ENCODE measurements at regions not wholly inside any gene's neighbourhood (a gene's known extent, or its start where the extent isn't known, plus 50 kb on each side); places are given as distances from the start of the nearest gene placed in this dataset.
"Not testable (repeated sequence)": the region's sequence is repeated elsewhere in the genome, so short reads cannot be mapped to it uniquely, and the experiment has no call there.

DNA sequence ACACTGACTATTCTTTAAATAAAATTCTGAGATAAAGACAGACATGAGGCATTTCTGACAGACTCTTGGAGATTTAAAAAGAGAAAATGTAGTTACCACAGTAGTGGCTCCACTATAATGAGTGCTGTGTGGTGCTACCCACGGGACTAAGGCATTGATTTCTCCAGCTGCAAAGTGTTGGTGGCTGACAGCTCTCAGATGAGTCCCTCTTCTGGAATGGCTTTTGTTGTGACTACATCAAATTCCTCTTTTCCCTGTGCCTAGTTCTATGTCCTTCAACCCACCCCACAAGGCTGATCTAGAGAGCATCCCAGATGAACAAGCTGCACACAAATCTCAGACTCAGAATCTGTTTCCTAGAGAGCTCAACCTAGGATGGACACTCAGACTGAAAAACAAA, 884.8 kb upstream of the ZEB2 start:
- DNase-seq: no peak

DNA sequence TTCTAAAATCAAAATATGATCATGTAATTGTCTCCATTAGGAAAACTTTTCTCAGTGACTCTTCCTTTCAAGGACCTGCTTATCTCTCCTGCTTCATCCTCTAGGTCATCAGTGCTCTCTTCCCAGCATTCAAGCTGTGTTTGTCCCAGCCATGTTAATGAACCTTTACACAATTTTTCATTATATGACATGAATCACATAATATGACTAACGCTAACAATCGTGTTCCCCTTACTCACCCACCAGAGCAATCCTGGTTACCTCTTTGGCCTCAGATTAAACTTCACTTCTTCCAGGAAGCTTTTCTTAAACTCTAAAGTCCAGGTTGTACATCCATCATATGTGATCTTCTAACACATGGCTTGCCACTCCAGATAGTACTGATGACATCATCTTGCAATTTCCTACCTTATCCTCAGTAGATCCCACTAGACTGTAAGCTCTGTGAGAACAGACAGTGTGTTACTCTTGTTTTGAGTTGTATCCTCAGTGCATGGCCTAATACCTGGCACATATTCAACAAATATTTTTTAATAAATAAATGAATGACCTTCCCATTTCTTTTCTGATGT, 882.9 kb upstream of the ZEB2 start:
- no peak for DNase-seq

DNA sequence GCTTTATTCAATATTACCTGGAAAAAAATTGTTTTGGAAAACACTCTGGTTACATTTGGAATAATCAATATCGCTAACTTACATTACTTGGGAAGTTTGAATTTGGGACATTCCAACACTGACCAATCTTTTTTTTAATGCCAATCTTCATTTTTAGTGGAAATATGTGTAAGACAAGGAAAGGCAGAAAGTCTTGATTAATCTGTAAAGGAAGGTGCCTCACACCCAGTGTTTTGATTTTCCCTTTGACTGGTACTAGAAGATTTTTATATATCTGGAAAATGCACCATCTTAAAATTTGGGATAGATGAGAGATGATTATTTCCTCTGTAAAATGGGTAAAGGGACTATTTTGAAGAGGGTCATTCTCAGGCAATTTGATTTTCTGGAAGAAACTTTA, 879.2 kb upstream of the ZEB2 start:
- no peak for DNase-seq

DNA sequence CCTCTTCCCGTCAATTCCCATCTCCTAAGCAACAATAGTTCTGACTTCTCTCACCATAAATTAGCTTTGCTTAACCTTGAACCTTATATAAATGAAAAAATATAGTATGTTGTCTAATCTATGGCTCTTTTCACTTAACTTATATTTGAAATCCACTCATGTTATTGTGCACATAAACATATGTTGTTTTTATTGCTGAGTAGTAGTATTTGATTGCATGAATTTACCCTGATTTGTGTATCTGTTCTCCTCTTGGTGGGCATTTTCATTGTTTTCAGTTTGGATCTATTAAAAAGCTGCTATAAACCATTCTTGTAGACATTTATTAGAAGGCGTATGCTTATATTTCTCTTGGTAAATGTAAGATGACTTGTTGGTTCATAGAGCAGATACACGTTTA, 874.3 kb upstream of the ZEB2 start:
- DNase-seq: no peak

DNA sequence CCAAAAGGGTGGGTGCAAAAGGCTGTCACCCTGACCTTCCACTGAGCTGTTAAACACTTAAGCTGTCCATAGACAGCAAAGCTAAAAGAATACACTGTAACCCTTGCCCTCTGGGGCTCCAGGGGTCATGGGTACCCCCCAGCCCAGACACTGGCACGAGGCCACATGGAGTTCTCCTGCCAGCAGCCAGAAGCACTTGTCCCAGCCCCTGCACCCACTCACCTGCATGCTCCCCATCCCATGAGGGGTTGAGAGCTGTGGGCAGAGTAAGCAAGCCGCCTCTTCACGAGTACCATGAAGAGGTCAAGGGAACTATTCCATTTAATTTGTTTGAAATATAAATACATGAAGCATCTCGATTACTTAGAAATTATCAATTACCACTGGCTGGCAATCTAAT, 867.1 kb upstream of the ZEB2 start:
- DNase-seq: no peak

DNA sequence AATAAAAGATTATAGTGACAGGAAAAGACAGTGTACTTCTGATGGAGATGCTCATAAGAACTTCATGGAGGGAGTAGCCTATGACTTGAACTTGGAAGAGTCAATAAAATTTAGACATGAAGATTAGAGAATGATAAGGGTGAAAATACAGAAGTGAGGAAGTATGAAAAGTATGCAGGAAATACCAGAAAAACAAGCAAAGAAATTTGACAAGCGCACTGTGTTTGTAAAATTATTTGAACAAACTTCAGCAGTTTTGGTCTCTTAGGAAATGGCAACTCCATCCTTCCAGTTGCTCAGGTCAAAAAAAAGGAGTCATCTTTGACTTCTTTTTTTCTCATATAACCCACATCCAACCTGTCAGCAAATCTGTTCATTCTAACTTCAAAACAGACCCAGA, 864.0 kb upstream of the ZEB2 start:
- DNase-seq: no peak

DNA sequence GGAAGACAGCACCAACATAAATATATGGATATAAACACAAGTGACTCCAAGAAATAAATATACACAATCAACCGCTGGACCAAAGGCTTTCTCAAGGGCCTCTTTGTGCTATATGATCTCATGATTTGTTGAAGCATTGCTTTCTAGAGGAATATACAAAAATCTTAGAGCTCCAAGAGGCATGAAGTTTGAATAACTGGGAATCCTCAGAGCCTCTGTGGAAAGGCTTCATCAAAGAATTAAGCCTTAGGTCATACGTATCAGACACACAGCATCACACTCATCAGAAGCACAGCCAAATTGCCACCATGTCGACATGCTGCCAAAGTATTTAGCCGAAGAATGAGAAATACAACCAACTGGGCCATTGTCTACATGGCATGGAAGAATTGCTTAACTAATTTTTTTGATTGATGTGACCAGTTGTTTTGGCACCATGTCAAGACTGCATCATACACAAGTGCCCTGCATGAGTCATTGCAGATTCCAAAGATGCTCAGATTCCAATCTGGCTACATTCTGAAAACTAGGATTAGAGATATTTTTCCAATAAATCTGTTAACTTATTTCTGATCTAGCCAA, 860.6 kb upstream of the ZEB2 start:
- DNase-seq: no peak

DNA sequence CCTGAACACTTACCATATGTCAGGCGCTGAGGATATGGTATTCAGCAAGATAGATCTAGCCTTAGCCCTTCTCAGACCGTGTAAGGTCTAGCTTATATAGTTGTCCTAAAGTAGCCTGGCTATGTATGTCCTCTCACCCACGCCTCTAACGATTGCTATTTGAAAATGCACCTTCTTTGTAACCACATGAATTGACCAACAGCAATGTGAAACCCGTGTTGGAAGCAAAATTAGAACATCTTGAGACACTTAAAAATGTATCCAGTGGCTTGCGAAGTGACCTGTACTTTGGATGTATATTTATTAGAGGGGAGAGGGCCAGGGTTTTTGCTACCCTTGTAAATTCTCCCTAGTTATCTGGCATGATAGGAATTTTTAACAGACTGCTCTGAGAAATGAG, 860.0 kb upstream of the ZEB2 start:
- no peak for DNase-seq

DNA sequence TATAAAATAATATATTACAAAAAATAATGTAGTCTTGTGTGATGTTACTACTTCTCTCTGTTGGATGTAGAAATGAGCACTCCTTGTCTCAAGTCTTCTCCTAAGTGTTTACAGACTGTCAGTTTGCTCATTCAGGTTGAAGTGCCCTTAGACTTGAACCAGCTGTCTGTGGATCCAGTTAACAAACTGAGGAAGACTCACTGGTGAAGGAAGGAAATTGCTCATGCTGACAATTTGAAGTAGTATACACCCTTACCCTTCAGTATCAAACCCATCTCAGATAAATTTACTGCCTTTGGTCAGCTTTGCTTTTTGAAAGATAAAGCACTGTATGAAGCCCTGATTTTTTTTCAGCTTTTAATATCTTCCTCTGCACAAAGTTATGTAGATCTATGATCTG, 854.2 kb upstream of the ZEB2 start:
- DNase-seq: no peak

DNA sequence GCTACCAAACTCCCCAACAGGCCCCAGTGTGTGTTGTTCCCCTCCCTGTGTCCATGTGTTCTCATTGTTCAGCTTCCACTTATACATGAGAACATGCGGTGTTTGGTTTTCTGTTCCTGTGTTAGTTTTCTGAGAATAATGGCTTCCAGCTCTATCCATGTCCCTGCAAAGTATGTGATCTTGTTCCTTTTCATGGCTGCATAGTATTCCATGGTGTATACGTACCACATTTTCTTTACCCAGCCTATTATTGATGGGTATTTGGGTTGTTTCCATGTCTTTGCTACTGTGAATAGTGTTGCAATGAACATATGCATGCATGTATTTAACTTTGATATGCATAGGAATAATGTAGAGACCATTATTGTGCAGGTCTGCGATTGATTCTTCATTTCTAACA, 847.4 kb upstream of the ZEB2 start:
- DNase-seq: not testable (repeated sequence)

DNA sequence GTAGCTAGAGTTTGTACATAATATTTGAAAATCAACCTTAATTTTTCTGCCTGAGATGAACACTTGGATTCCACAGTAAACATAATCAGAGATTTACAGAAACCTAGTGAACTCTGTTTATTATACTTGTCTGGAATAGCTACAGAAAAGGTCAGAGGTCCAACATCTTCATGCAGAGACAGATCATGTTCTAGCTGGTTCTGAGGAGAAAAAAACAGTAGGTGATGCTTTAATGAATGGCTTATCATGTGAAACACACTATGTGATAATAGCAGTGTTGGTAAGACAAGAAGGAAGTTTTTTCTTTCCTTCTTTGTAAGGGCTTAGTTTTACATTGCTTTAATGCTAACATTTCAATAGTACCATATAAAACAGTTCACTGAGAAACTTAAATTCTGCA, 846.4 kb upstream of the ZEB2 start:
- DNase-seq: no peak

DNA sequence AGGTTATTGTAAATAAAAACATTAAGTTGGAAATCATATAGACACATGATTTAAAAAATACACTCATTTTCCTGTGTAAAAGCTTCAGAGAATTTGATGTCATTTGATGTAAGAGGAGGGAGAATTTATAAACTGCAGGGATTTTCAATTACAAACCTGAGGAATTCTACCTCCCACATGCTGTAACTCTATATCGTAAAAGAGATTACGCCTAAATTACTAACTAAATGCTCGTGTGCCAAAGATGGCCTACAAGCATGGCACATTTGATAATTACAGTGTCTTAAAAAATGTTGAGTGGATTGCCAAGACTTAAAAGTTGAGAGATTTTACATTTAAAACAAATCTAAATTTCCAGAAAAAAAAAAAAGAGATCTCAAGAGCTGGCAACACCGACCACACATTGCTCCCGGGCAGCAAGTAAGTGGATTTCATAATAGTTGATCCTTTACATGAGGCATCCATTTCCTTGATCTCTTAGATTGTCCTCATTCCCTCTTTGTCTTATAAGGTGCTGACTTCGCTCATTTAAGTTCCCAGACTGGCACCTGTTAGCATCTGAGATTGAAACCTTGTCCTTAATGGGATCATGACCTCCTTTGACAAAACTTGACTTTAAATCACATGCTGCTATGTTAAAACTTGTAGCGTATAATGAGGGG, 840.3 kb upstream of the ZEB2 start:
- no peak for DNase-seq

DNA sequence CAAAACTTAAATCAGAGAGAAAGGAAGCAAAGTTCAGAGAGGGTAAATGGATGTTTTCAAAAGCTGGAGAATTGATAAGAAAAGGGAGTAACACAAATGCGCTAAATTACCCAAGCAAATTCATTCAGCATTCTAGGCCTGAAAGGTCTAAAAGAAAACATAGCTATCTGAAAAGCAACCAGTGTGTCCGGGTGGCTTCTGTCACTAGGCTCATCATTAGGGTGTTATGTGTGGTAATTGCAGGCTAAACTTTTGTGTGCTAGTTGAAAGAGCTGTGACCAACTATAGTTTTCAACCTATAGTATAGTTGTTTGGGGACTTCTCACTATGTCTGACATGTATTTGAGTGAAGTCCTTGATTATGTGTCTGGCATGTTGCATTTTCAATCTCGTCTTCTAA, 839.6 kb upstream of the ZEB2 start:
- no peak for DNase-seq

DNA sequence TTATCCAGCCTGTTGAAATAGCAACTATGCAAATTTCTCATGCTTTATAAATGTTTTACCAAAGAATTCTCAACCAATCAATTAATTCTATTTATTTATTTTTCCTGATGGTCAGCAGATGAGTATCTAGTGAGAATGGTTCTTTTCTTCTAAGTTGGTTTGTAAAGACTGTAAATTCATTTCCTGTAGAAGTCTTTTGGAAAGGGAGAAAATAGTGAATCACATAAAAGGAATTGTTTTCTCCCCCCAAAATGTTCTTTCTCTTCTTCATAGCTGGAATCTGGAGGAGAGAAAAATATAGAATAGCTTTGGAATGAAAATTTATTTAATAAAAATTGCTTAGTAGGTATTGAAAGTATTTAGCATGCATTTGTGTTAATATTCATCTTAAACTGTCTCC, 836.1 kb upstream of the ZEB2 start:
- DNase-seq: no peak

DNA sequence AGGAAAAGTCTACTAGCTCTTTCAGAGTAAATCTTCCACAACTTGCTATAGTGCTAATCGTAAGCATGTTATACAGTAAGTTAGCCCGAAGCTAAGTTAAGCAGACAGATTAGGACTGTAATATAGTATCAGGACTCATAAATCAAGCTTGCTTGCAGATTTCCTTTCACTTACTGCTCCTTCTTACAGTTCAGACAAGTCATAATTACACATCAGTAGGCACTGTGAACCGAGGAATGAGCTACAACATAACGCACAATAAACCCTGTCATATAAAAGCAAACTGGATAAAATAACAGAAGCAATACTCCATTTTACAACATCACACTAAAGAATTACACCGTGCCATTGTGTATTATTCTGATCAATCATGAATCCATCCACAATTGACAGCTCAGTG, 832.6 kb upstream of the ZEB2 start:
- no peak for DNase-seq

DNA sequence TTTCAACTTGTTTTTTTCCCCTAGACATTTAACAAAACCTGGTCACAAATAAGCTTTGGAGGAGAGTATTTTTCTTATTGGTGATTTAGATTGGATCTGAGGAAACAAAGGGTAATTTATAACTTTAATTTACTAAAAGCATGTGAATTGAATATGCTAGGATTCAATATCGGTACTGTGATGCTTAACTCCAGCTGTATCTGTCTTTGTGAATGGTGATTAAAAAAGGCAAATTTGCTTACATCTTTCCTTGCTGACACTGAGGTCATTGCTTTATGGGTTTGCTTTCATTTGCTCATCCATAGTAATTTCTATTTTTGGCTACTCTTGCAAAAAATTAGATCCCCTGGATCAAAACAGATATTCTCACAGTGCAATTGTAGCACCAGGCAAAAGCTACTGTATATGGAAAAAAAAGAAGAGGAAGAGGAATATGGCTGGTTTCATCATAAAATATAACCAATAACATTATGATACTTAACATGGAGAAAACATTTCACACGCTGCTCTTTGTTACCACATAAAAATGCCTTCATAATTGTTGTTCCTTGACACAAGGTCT, 832.0 kb upstream of the ZEB2 start:
- no peak for DNase-seq

DNA sequence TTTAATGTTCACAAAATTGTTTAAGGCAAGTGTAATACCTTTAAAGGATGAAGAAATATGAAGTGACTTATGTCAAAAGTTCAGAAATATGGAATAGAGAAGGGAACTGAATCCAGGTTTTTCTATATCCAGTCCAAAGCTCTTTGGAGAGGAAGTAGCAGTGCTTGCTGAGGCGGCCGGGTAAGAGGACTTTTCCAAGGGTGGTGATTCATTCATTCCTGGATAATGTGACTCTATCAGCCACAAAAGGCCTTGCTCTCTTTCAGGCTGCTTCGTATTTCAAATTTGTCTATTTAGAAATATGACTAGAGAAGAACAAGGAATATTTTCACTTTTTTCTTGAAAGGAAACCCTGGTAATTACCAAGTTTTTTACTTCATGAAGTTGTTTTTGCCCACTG, 830.1 kb upstream of the ZEB2 start:
- no peak for DNase-seq

DNA sequence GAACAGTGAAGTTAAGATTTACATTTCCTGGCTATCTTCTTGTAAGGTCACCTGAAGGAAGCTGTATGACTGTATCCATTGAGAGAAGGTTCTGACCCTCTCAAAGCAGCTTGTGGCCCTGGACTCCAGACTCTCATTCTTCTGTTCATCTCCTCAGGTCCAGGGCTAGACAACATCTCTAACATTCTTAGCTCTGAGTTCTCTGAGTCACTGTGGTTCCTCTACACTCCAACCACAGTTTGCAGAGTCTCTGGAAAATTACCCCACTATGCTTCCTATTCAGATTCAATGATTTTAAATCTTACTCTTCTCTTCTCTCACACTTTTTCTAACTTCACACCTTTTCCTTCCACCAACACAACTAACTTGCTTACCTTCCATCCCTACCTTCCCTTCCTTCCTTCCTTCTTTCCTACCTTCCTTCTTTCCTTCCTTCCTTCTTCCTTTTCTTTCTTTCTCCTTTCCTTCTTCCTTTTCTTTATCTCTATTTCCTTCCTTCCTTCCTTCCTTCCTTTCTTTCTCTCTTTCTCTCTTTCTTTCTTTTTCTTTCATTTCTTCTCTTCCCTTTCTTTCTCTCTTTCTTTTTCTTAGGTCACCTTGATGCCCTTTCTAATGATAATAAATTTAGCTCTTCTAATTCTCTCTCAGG, 824.3 kb upstream of the ZEB2 start:
- DNase-seq: no peak

DNA sequence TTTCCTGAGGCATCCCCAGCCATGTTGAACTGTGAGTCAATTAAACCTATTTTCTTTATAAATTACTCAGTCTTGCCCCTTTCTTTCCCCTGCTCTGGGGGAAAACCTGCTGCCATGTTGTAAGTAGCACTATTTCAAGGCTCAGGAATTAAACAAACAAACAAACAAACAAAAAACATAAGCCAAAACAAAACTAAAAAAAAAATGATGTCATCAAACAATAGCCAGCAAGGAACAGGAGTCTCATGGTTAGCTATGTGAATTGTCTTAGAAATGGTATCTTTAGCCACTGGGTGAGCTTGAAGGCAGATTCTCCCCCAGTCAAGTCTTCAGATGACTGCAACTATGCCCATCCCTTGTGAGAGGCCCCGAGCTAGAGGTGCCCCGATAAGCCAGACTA, 823.4 kb upstream of the ZEB2 start:
- DNase-seq: no peak

DNA sequence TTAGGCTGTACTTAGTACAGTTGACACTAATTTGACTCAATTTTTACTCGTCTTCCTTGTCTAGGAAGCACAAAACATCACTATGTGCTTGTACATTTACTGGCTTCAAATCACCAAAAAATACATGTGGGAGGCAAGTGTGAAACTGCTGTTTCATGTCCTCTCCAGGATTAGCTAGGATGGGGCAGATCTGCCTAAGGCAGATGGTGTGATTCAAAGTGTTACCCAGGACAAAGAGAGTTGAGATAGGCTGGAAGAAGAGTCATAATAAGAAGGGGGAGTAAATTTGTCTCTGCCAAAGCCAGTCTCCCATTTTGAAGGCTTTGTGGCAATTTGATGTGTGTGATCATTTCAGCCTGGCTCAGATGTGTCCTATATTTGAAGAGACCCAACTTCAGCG, 821.6 kb upstream of the ZEB2 start:
- no peak for DNase-seq

DNA sequence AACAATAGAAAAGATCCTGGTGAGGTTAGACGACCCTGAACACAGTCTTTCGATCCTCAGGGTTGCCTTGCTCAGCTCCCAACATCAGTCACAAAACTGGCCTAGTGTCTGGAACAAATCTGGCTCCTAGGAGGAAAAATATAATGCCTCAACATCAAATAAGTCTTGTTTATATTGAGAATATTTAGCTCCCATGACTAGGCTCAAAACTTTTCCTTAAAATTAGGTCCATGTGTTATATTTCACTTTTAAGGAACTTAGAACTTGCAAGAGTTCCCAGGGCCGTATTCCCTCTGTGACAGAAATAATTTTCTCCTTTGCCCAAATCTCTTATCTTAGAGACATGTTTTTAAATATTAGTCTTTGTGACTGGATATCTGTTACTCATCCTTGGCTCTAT, 819.7 kb upstream of the ZEB2 start:
- no peak for DNase-seq

DNA sequence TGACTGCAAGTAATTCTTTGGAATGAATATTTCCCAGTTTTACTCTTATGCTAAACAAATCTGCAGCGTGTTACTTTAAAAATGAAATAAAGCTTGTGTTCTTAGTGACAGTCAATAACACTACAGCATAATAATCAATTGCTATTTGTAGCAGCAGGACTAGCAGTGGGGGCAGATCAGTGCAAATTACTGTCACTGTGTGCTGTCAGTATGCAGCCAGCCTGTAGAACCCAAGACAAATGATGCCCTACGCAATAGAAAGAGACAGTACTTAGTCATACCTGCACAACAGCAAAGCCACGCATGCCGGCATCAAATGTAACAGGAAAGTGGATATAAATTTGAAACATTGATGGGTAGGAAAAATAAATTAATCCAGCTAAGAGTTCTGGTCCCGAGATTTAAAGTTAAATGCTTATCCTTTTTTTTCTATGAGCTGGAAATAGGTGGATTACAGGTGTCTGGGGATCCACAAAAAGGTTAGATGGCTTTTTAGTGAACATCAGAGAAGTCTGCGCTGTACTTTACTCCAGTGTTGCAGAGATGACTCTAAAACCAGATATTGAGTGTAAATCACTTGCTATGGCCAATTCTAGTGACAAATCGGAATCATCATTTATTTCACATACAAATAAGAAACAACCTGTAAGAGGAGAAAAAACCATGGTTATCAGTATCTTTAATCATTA, 812.4 kb upstream of the ZEB2 start:
- DNase-seq: no peak

DNA sequence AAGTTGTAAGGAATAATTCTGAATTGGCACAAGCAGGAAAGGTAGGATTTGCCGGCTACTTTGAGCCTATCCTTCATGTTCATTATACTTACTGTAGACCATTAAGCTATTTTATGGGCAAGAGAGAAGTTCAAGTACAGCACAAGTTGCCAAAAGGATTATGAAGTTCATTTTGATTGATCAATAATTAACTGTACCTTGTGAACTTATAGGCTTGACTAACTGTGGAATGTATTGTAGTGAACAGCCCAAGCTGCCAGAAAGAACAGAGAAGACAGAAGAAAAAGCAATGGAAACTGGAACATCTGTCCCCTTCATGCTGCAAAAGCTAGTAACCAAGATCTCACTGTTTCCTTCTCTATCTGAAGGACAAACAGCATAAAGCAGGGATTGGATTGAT, 810.1 kb upstream of the ZEB2 start:
- no peak for DNase-seq

DNA sequence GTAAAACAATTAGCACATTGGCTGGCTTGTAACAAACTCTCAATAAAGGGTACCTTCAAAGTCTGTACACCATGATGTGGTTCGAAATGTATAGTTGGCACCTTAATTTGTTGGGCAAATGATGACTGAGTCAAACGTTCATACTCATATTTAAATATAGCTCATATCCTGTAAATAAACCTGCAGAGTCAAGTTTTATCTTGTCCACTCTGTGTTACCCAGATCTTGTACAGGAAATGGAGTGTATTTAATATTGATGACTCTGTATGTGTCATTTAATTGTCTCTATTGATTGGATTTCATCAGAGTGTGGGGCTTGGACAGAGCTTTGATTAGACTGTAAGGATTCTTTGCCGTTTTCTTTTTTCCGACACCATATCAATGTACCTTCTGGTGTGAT, 805.6 kb upstream of the ZEB2 start:
- no peak for DNase-seq

Measured in T-helper 2 cell (primary cell).